ENCODE measurements at regions not wholly inside any gene's neighbourhood (a gene's known extent, or its start where the extent isn't known, plus 50 kb on each side); places are given as distances from the start of the nearest gene placed in this dataset.
"Not testable (repeated sequence)": the region's sequence is repeated elsewhere in the genome, so short reads cannot be mapped to it uniquely, and the experiment has no call there.

DNA sequence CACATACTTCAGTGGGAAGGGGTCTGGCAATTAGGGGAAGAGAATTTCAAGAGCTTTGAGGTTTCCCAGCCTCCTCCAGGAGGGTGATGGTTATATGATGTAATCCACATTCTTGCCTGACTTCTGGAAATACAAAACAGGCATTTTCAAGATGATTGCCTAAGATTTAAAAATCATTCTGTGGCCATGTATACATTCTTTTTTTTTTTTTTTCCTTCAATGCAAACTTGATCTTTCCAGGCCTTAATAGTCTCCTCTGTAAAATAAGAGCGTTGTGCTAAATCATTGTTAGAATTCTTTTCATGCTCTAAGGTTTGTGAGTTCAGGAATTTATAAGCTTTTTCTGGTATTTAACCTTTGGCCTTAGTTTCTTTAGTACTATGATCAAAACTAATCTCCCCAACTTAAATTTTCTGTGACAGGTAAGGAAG lies 192.3 kb upstream of the HMCN1 start:
- no peak for DNase-seq (ENCODE audit: low read depth in 2 of 2)

DNA sequence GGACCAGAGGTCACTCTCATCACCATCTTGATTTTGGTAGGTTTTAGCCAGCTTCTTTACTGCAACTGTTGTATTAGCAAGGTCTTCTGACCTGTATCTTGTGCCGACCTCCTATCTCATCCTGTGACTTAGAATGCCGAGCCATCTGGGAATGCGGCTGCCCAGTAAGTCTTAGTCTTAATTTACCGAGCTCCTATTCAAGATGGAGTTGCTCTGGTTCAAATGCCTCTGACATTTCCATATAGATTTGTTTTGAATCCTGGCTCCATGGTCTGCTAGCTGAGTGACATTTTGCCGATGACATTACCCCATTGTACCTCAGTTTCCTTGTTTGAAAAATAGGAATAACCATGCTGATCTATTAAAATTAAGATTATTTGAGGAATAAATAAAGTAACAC lies 193.9 kb upstream of the HMCN1 start:
- no peak for DNase-seq (ENCODE audit: low read depth in 2 of 2)

DNA sequence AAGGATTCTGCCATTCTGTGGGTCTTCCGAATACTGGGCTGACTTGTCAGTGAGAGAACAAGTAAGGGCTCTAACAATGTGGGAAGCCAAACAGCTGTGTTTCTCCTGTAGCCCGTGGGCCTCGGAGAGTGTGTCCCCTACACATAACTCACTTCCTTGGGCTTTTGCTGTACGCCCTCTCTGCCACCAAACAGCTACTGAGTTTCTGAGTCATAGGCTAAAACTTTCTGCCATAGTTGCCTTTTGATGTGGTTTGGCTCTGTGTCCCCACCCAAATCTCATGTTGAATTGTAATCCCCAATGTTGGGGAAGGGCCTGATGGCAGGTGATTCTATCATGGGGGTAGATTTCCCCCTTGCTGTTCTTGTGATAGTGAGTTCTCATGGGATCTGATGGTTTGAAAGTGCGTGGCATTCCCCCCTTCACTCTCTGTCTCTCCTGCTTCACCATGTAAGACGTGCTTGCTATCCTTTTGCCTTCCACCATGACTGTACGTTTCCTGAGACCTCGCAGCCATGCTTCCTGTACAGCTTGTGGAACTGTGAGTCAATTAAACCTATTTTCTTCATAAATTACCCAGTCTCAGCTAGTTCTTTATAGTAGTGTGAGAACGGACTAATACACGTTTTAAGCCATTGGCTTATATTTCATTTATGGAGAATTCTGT lies 194.8 kb upstream of the HMCN1 start:
- DNase-seq (ENCODE audit: low read depth in 2 of 2), result no peak

DNA sequence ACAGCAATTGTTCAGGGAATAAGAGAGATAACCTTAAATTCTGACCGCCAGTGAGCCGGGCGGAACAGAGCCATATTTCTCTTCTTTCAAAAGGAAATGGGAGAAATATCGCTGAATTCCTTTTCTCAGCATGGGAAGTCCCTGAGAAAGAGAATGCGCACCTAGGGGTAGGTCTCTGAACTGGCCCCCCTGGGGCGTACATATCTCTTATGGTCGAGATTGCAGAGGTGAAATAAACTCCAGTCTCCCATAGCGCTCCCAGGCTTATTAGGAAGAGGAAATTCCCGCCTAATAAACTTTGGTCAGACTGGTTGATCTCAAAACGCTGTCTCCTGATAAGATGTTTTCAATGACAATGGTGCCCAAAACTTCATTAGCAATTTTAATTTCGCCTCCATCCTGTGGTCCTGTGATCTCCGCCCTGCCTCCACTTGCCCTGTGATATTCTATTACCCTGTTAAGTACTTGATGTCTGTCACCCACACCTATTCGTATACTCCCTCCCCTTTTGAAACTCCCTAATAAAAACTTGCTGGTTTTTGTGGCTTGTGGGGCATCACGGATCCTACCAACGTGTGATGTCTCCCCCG lies 195.8 kb upstream of the HMCN1 start:
- not testable (repeated sequence) for DNase-seq (ENCODE audit: low read depth in 2 of 2)

DNA sequence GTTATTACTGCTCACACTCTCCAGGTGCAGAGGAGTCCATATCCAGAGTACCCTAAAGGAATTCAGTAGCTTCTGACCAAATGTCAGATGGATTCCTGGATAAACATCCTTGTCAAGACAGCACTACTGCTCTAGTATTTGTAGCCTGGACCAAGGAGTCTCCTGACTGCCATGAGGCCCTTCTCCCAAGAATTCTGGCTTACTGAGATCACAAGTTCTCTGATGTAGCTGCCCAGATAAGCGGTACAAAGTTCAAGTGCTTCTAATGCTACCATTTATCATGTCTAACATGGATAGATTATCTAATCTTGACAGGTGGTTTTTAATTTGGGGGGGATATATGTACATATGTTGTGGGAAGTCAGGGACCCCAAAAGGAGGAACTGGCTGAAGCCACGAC lies 196.6 kb upstream of the HMCN1 start:
- no peak for DNase-seq (ENCODE audit: low read depth in 2 of 2)

DNA sequence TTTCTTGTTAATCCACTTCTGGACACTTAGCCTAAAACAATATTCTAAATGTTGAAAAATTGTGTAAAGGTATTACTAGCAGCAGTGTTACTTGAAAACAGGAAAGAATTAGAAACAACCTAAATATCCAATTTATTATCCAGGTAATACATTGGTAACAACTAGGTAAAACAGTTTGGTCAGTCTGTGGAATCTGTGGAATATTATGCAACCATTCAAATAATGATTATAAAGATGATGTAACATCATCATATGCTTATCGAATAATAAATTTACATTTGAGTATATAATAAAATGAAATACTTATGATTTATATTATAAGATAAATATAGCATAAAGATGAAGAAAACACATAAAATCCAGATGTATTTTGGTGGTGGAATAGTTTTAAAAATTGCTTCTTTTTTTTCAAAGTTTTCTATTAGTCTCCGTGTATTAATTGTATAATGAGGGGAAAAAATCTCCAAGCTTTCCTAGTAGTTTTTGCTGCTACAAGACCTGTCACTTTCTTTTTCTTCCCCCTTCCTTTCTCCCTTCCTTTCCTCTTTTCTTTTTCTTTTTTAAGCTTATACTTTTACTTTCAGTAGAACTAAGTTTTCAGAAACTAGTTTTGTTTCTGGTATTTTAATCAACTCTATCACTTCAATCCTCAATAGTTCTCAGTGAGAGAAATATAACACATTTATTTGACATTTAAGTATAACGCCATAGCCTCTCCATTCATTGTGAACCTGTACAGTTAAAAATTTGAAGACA lies 197.8 kb upstream of the HMCN1 start:
- no peak for DNase-seq (ENCODE audit: low read depth in 2 of 2)

DNA sequence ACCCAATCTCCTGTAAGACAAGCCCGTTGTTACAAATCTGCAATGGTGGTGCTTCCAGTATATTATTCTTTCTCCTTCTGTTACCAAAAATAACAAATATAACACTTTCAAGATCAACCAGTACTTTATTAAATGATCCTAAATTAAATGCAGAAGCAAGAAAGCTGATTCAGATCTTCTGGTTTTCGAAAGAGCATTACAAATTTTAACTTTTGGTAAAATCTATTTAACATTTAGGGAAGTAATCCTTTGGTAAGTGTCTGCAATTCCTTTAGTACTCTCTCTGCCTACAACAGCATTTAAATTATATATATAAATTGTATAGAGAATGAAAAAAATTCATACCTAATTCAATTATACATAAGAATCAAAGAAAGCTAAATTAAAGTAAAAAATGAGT lies 198.6 kb upstream of the HMCN1 start:
- no peak for DNase-seq (ENCODE audit: low read depth in 2 of 2)

DNA sequence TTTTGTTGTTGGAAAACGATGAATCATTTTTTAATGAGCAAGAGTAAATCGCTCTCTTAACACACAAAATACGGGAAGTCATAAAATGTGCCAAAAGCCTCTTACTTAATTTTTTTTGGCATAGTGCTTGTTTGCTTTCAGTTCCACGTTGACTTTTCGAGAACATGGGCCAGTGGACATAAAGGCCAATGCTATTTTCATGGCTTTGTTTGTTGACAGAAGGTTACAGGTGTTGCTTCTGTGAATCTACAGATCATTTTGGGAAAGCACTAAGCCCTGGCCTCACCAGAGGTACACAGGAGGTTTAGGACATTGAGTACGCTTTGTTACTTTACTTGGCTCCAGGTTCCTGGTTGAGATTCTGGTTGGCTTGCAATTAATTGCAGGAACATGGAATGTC lies 199.4 kb upstream of the HMCN1 start:
- DNase-seq (ENCODE audit: low read depth in 2 of 2), result no peak

DNA sequence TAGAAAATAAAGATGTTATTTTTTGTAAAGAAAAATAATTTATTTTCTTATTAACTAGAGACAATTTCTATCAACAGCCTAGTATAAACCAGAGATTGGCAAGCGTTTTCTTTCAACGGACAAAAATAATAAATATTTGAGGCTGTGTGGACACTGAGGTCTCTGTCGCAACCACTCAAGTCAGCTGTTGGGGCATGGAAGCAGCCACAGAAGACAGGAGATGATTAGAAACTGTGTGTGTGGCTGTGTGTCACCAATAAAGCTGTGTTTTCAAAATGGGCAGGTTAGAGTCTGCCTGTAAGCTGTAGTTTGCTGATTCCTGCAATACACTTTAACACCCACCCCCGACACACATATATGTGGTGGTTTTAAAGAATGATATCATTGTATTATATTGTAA lies 200.6 kb upstream of the HMCN1 start:
- DNase-seq (ENCODE audit: low read depth in 2 of 2), result no peak

DNA sequence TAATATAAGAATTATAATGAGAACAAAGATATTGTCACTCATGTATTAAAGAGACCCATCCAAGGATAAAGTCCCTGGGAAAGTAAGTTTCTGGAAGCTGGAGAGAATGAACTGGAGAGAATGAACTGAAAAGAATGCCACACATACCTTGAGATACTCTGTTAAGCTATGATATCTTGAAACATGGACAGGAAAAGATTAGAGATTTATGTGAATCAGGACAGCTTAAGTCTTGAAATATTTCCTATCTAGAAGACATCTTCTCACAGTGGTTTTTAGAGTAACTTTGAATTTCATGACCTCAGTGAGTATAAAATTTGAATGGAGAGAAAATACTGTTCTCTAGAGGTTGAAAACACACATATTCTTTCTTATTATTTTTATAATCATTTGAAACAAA lies 201.3 kb upstream of the HMCN1 start:
- no peak for DNase-seq (ENCODE audit: low read depth in 2 of 2)

DNA sequence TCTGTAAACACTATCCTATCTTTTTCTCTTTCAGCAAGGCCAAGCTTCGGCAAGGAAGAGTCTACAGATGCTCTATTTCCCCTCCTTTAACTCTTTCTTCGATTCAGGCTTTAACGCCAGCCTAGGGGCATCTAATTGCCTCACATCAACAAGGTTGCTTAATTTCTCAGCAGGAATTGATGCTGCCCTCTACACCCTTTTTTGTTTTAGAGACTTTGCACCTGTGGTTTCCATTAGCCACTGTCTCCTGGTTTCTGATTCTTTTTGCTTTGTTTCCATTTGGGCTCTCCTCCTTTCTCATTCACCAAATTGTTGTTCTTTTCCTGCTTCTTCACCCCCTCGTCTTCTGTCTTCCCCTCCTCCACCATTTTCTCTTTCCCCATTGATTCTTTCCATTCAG lies 202.4 kb upstream of the HMCN1 start:
- DNase-seq (ENCODE audit: low read depth in 2 of 2), result no peak

DNA sequence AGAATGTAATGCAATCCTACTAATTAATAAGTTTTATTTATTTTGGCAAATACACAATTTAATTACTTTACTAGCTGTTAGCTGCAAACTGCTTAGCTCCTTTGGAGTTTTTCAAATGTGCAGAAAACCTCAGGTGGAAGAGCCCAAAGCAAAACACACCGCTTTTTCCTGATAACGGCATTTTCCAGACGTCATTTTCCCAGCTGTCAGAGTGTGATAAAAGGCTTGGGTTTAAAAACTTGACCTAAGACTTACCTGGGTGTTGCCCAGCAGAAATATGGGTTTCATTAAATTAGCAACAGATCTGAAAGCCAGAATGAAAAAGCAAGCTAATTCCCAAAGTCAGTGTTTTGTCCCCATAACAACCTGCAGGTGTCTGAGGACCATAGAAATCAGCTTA lies 204.0 kb upstream of the HMCN1 start:
- DNase-seq (ENCODE audit: low read depth in 2 of 2), result no peak

DNA sequence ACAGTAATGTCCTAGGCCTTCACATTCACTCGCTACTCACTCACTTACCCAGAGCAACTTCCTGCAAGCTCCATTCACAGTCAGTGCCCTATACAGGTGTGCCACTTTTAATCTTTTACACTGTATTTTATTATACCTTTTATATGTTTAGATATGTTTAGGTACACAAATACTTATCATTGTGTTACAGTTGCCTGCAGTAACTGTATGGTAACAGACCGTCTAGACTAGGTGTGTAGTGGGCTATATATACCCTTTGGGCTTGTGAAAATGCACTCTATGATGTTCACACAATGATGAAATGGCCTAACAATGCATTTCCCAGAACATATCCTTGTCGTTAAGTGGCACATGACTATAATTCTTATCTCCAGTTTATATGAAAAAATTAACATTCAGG lies 204.5 kb upstream of the HMCN1 start:
- no peak for DNase-seq (ENCODE audit: low read depth in 2 of 2)

DNA sequence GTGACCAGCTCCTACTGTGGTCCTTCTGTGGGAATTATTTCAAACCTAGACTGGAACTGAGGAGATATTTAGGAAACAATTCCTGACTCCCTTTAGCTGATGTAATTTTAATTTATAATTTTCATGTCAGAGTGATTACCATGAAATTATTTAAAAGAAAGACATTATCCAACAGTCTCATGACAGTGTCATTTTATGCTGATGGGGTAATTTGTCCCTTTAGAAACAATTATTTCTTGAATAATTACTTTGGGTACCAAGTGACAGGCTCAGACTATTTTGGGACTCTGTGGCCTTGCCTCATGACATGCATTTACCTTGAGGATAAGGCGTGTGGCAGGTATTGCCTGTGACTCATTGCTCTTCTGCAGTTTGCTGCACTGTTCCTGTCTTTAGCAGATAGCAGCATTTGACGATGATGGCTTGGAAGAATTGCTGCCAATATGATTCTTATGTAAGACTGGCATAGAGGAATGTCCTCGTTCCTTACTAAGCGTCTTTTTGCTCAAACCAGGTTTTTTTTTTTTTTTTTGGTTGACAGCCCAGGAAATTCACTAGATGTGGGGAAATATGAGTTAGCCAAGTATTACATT lies 206.0 kb upstream of the HMCN1 start:
- DNase-seq (ENCODE audit: low read depth in 2 of 2), result no peak

DNA sequence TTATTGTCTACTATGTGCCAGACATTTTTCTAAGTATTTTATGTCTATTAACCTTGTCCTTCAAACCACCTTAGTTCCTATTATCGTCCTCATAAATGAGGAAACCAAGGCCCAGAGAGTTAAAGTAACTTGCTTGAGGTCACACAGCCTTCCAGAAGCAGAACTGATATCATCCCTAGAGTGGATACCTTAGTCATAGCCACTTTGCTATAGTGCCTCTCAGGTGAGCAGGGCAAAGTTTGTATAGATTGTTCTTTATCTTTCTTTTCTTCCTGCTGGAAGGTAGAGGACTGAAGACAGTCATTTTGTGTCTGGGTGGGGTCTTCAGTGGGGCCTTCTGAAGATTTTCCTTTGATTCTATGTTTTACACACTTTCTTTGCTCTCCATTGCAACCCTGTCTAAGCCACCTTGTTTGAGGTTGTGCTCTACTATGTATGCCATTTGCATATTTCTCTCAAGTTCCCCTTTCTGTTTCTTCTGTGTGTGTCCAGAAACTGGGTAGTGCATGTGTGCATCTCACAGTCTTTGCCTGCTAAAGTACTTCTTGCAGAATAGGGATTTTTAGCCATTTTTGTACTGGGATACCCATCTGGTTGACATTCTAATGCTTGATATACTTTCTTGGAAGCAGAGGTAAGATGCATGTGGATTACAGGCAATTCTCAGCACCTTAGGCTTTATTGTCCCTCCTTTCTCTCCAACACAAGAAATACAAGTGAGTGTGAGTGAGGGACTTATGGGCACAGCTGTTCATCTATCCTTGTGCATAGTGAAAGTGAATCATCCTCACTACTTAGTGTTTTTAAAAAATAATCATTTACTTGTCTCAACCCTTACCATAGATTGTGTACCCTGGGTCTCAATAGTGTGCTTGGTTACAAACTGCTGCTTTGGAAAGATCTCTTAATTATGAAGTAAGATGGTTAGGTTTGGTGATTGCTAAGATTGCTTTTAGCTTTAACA lies 207.6 kb upstream of the HMCN1 start:
- no peak for DNase-seq (ENCODE audit: low read depth in 2 of 2)

DNA sequence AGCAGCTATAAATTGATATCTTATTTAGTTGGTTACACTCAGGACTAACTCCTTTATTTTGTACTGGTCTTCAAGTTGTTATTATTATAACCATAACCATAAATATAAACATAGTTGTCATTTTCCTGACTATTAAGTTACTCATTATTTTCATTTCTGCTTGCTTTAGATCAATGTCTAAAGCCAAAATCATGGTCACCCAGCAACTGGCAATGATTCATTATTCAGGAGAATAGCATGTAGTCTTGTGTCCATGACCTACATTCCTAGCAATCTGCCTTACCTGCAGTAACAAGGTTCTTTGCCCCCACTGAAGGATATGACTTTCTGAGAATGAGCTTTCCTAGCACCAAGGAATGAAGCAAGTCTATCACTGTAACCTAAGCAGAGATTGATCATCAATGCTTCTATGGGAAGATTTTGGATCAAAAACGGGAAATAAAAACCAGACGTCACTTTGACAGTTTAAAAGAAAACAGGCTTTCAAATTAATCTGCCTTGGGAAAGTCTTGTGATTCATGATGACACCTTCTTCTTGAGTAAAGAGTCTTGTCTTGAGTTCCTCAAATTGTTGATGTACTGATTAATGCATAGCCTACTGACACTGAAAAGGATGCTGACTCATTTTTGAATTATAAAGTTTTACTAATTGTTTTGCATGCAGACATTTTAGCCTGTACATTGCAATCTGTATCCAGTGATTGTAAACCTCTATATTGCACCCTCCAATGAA lies 203.3 kb upstream of the IVNS1ABP start:
- no peak for DNase-seq (ENCODE audit: low read depth in 2 of 2)

DNA sequence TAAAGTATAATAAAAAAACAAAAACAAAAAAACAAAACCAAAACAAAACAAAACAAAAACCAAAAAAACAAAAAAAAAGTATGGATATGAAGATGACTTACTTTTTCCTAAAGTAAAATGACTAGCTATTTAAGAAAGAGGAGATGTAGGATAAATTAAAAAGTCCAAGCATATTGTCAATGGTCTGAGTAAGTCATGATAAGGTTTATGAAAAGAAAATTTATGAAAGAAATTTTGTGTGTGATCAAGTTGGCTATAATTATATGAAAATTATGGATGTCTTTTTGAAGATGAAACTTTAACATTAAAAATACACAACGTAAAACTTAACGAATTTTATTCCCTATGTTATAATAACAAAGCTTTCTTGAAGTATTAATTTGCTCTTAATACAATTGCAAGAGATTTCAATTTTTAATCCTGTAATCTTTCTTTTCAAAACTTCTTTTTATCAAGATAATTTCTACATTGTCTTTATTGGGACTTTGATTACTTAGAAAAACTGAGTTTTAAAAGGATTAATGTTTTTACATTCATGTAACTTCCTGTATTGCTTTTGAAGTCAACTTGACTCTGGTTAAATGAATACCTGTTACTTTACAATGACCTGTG lies 200.9 kb upstream of the IVNS1ABP start:
- no peak for DNase-seq (ENCODE audit: low read depth in 2 of 2)

DNA sequence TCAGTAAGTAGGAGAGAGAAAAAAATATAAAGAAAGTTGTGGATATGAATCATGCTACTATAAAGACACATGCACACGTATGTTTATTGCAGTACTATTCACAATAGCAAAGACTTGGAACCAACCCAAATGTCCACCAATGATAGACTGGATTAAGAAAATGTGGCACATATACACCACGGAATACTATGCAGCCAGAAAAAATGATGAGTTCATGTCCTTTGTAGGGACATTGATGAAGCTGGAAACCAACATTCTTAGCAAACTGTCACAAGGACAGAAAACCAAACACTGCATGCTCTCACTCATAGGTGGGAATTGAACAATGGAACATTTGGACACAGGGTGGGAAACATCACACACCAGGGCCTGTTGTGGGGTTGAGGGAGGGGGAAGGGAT lies 200.3 kb upstream of the IVNS1ABP start:
- not testable (repeated sequence) for DNase-seq (ENCODE audit: low read depth in 2 of 2)

DNA sequence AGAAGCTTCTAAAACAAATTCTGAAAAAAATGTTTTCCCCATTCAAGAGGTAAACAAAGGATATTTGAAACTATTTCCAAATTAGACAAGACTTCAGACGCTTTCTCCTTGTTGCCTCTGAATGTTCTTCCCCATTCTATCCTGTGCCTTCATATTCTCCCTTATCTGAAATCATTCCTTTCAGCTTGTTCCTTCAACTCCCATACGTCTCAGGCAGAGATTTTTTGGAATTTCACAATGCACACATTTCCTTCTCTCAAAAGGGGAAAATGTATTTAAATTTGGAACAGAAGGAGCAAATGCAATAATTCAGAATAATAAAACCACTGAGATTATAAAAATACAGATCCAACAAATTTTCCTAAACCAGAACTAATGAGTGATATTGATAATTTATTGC lies 198.7 kb upstream of the IVNS1ABP start:
- DNase-seq (ENCODE audit: low read depth in 2 of 2), result no peak

DNA sequence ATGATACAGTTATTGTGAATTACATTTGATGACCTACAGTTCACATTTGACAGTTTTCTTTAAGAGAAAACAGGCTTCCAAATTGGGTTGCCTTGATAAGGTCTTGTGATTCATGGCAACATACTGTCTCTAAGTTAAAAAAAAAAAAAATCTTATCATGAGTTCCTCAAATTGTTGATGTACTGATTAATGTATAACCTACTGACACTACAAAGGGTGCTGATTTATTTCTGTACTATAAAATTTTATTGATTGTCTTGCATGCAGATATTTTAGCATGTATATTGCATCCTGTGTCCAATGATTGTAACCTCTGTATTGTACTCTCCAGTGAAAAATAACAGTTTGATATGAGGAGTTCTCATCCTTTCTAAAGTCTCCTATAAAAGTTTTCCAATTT lies 197.3 kb upstream of the IVNS1ABP start:
- no peak for DNase-seq (ENCODE audit: low read depth in 2 of 2)

DNA sequence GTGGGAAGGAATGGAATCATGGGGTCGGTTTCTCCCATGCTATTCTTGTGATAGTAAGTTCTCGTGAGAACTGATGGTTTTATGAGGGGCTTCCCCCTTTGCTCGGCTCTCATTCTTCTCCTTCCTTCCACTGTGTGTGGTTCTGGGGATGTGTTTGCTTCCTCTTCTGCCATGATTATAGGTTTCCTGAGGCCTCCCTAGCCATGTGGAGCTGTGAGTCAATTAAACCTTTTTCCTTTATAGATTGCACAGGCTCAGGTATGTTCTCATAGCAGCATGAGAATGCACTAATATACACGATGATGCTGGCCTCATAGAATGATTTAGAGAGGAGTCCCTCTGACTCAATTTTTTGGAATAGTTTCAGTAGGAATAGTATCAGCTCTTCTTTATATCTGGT lies 195.4 kb upstream of the IVNS1ABP start:
- no peak for DNase-seq (ENCODE audit: low read depth in 2 of 2)

All from stimulated activated CD4-positive, alpha-beta T cell treated with anti-CD3 and anti-CD28 coated beads, Interleukin-1b, Interleukin-23, amount 100 ng/mL, for 1 hour (primary cell).